Activated CD4-positive, alpha-beta T cell treated with anti-CD3 and anti-CD28 coated beads, Interleukin-2, amount 50 U/mL, for 48 hours (primary cell): ENCODE measurements at regions not wholly inside any gene's neighbourhood (a gene's known extent, or its start where the extent isn't known, plus 50 kb on each side); places are given as distances from the start of the nearest gene placed in this dataset.
"Not testable (repeated sequence)": the region's sequence is repeated elsewhere in the genome, so short reads cannot be mapped to it uniquely, and the experiment has no call there.

ENCODE experiments used
- DNase-seq, 2 experiments: peaks; one replicate each; pipeline ENCODE4 v3.0.0-alpha.2; 2020

GRCh38 chrX:1700757-1701156, 85.9 kb downstream of the ASMT start:
- DNase-seq: no peak

- not testable (repeated sequence) for DNase-seq
Observed at GRCh38 chrX:1701396-1701901, 86.6 kb downstream of the ASMT start.

- not testable (repeated sequence) for DNase-seq
Observed at GRCh38 chrX:1702142-1702541, 87.3 kb downstream of the ASMT start.

GRCh38 chrX:1702557-1702956, 87.7 kb downstream of the ASMT start:
- DNase-seq: not testable (repeated sequence)

GRCh38 chrX:1709277-1709676, 94.4 kb downstream of the ASMT start:
- not testable (repeated sequence) for DNase-seq

- DNase-seq: no peak
Observed at GRCh38 chrX:1713296-1713695, 98.4 kb downstream of the ASMT start.

- no peak for DNase-seq
Observed at GRCh38 chrX:1717373-1717772, 102.5 kb downstream of the ASMT start.

- DNase-seq: no peak
Observed at GRCh38 chrX:1719270-1719669, 104.4 kb downstream of the ASMT start.

GRCh38 chrX:1720836-1721235, 106.0 kb downstream of the ASMT start:
- no peak for DNase-seq

- no peak for DNase-seq
Observed at GRCh38 chrX:1725472-1725871, 110.6 kb downstream of the ASMT start.

GRCh38 chrX:1727531-1728027, 112.7 kb downstream of the ASMT start:
- no peak for DNase-seq

- DNase-seq: no peak
Observed at GRCh38 chrX:1734806-1735205, 119.9 kb downstream of the ASMT start.

- no peak for DNase-seq
Observed at GRCh38 chrX:1741816-1742394, 127.0 kb downstream of the ASMT start.

GRCh38 chrX:1743105-1743504, 128.2 kb downstream of the ASMT start:
- no peak for DNase-seq

GRCh38 chrX:1743663-1744062, 128.8 kb downstream of the ASMT start:
- no peak for DNase-seq

- DNase-seq: no peak
Observed at GRCh38 chrX:1748408-1748807, 133.5 kb downstream of the ASMT start.

- DNase-seq: no peak
Observed at GRCh38 chrX:1749499-1749898, 134.6 kb downstream of the ASMT start.

- DNase-seq: no peak
Observed at GRCh38 chrX:1750267-1750666, 135.4 kb downstream of the ASMT start.

- DNase-seq: no peak
Observed at GRCh38 chrX:1751781-1752180, 136.9 kb downstream of the ASMT start.

GRCh38 chrX:1752799-1753198, 137.9 kb downstream of the ASMT start:
- not testable (repeated sequence) for DNase-seq

- no peak for DNase-seq
Observed at GRCh38 chrX:1754077-1754476, 139.2 kb downstream of the ASMT start.

GRCh38 chrX:1763294-1763693, 148.4 kb downstream of the ASMT start:
- DNase-seq: no peak

GRCh38 chrX:1764883-1765364, 150.1 kb downstream of the ASMT start:
- DNase-seq: peak; percentile 1 to 13

GRCh38 chrX:1767026-1767425, 152.2 kb downstream of the ASMT start:
- no peak for DNase-seq

GRCh38 chrX:1778817-1779216, 164.0 kb downstream of the ASMT start:
- no peak for DNase-seq
